ENCODE measurements at regions not wholly inside any gene's neighbourhood (a gene's known extent, or its start where the extent isn't known, plus 50 kb on each side); places are given as distances from the start of the nearest gene placed in this dataset.
"Not testable (repeated sequence)": the region's sequence is repeated elsewhere in the genome, so short reads cannot be mapped to it uniquely, and the experiment has no call there.

- TF ChIP-seq, protein P1, sequence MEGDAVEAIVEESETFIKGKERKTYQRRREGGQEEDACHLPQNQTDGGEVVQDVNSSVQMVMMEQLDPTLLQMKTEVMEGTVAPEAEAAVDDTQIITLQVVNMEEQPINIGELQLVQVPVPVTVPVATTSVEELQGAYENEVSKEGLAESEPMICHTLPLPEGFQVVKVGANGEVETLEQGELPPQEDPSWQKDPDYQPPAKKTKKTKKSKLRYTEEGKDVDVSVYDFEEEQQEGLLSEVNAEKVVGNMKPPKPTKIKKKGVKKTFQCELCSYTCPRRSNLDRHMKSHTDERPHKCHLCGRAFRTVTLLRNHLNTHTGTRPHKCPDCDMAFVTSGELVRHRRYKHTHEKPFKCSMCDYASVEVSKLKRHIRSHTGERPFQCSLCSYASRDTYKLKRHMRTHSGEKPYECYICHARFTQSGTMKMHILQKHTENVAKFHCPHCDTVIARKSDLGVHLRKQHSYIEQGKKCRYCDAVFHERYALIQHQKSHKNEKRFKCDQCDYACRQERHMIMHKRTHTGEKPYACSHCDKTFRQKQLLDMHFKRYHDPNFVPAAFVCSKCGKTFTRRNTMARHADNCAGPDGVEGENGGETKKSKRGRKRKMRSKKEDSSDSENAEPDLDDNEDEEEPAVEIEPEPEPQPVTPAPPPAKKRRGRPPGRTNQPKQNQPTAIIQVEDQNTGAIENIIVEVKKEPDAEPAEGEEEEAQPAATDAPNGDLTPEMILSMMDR (IDR thresholded peaks at IDR 0.05) = not testable (repeated sequence)
- TF ChIP-seq POLR2A (IDR thresholded peaks at IDR 0.05) = not testable (repeated sequence)
Observed at GRCh38 chr12:23389315-23389714, 560.2 kb downstream of the SOX5 start.

Measured in breast epithelium (tissue), 3 donors.